Superior temporal gyrus (tissue), 1 donor: ENCODE measurements at regions not wholly inside any gene's neighbourhood (a gene's known extent, or its start where the extent isn't known, plus 50 kb on each side); places are given as distances from the start of the nearest gene placed in this dataset.

ENCODE experiments used
- DNase-seq: peaks from one replicate; pipeline ENCODE4 v3.0.0-alpha.2; 2016; ENCODE audit errors: extremely low spot score

GRCh38 chr10:108427146-108427545 is 1262.6 kb upstream of the SORCS1 start:
- no peak for DNase-seq

- peak; percentile 66 for DNase-seq
These were observed 1260.9 kb upstream of the SORCS1 start for GRCh38 chr10:108425283-108425964.

- no peak for DNase-seq
These were observed 1260.2 kb upstream of the SORCS1 start for GRCh38 chr10:108424656-108425055.

- DNase-seq: no peak
These were observed 1257.8 kb upstream of the SORCS1 start for GRCh38 chr10:108422286-108422685.

- DNase-seq: no peak
These were observed 1256.8 kb upstream of the SORCS1 start for GRCh38 chr10:108421266-108421665.

GRCh38 chr10:108413954-108414353 is 1249.4 kb upstream of the SORCS1 start:
- no peak for DNase-seq

GRCh38 chr10:108412323-108412722 is 1247.8 kb upstream of the SORCS1 start:
- no peak for DNase-seq

- DNase-seq: no peak
These were observed 1247.4 kb upstream of the SORCS1 start for GRCh38 chr10:108411894-108412293.

GRCh38 chr10:108411206-108411605 is 1246.7 kb upstream of the SORCS1 start:
- DNase-seq: no peak

- no peak for DNase-seq
These were observed 1245.7 kb upstream of the SORCS1 start for GRCh38 chr10:108410236-108410635.

GRCh38 chr10:108409306-108409705 is 1244.8 kb upstream of the SORCS1 start:
- DNase-seq: no peak

GRCh38 chr10:108404155-108404554 is 1239.6 kb upstream of the SORCS1 start:
- DNase-seq: no peak

- no peak for DNase-seq
These were observed 1235.0 kb upstream of the SORCS1 start for GRCh38 chr10:108399465-108399864.

- DNase-seq: no peak
These were observed 1228.6 kb upstream of the SORCS1 start for GRCh38 chr10:108393089-108393488.

- DNase-seq: no peak
These were observed 1227.8 kb upstream of the SORCS1 start for GRCh38 chr10:108392286-108392685.

GRCh38 chr10:108388706-108389105 is 1224.2 kb upstream of the SORCS1 start:
- peak; percentile 26 for DNase-seq

- DNase-seq: no peak
These were observed 1221.5 kb upstream of the SORCS1 start for GRCh38 chr10:108385963-108386362.

- no peak for DNase-seq
These were observed 1219.9 kb upstream of the SORCS1 start for GRCh38 chr10:108384378-108384777.

GRCh38 chr10:108378779-108379178 is 1214.3 kb upstream of the SORCS1 start:
- no peak for DNase-seq

GRCh38 chr10:108375691-108376090 is 1211.2 kb upstream of the SORCS1 start:
- no peak for DNase-seq

GRCh38 chr10:108374991-108375390 is 1210.5 kb upstream of the SORCS1 start:
- DNase-seq: no peak

GRCh38 chr10:108365541-108365940 is 1201.0 kb upstream of the SORCS1 start:
- DNase-seq: no peak

GRCh38 chr10:108363576-108363975 is 1199.1 kb upstream of the SORCS1 start:
- no peak for DNase-seq

GRCh38 chr10:108362961-108363360 is 1198.5 kb upstream of the SORCS1 start:
- no peak for DNase-seq
